Uterus (tissue), 3 donors: ENCODE measurements at regions not wholly inside any gene's neighbourhood (a gene's known extent, or its start where the extent isn't known, plus 50 kb on each side); places are given as distances from the start of the nearest gene placed in this dataset.

Experiments
- DNase-seq, 2 donors: peaks; one replicate each; pipeline ENCODE4 v3.0.0-alpha.2; 2019 to 2020
- H3K27ac ChIP-seq, 2 donors: fragments of 200-600 bp; sonication (generic); 1 replicate in 1 of 2; 2 replicates in 1 of 2; pipeline ENCODE4 v1.5.1; 2016 to 2018
- H3K27me3 ChIP-seq, 2 donors: fragments of 200-600 bp; sonication (generic); one replicate each; pipeline ENCODE4 v1.5.1; 2018 to 2019; ENCODE audit warnings: control low read depth in 1 of 2
- H3K36me3 ChIP-seq, 2 donors: fragments of 200-600 bp; sonication (generic); one replicate each; pipeline ENCODE4 v1.5.1; 2019; ENCODE audit warnings: control low read depth in 1 of 2
- H3K4me1 ChIP-seq, 2 donors: fragments of 200-600 bp; sonication (generic); one replicate each; pipeline ENCODE4 v1.5.1; 2018 to 2019; ENCODE audit warnings: control low read depth in 1 of 2
- H3K4me3 ChIP-seq, 2 donors: fragments of 200-600 bp; sonication (generic); 1 replicate in 1 of 2; 2 replicates in 1 of 2; pipeline ENCODE4 v1.5.1; 2018 to 2019; ENCODE audit warnings: mild to moderate bottlenecking in 1 of 2
- H3K9me3 ChIP-seq, 2 donors: fragments of 200-600 bp; sonication (generic); one replicate each; pipeline ENCODE4 v1.5.1; 2019; ENCODE audit warnings: control low read depth in 1 of 2
- POLR2A ChIP-seq, 2 donors: fragments of 450-650 bp; IDR thresholded peaks; one replicate each; pipeline ENCODE4 v1.6.1; 2016; ENCODE audit warnings: antibody characterized with exemption in 2 of 2, mild to moderate bottlenecking in 1 of 2, moderate library complexity in 1 of 2
- intact Hi-C: fragments of 100-400 bp; cut with DNase I; formaldehyde crosslinking; loops from one replicate; pipeline ENCODE4 v1.15.1; 2023; ENCODE audit warnings: low total_unique reads
- TF ChIP-seq, protein P1 (sequence below), 4 experiments: fragments of 200-600 bp in 2 of 4; fragments of 450-650 bp in 2 of 4; sonication (generic) in 2 of 4; IDR thresholded peaks; one replicate each; pipeline ENCODE4 v1.5.1; 2016 to 2019; ENCODE audit warnings: antibody characterized with exemption in 4 of 4, mild to moderate bottlenecking in 2 of 4, moderate library complexity in 1 of 4
- donor health status: DM: yes; HTN: yes; CAD: no.

DNA sequence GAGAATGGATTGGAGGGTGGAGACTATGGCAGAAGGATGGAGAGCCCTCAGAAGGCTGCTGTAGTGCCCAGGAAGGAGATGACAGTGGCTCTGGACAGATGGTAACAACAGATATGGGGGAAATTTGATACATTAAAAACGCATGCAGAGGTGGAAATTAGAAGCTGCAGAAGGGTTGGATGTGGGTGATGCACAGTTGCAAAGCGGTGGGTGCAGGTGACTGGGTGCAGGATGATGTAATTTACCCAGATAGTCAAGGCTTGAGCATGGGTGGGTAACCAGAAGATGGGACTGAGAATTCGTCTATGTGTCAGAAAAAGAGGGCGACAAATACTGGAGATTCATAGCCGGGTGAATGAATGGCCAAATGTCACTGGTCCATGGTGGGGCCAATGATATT, 570.3 kb downstream of the MN1 start:
- Histone ChIP-seq H3K36me3 (no peaks in the 10 kb centered on the region), H3K9me3 (no peaks in the 10 kb centered on the region), H3K27me3 (no peaks in the 10 kb centered on the region), H3K4me1 (no peaks in the 10 kb centered on the region), H3K27ac (no peak overlapping the region), H3K4me3 (no peak overlapping the region)
- TF ChIP-seq POLR2A (IDR thresholded peaks at IDR 0.05), result no peak
- TF ChIP-seq, protein P1, sequence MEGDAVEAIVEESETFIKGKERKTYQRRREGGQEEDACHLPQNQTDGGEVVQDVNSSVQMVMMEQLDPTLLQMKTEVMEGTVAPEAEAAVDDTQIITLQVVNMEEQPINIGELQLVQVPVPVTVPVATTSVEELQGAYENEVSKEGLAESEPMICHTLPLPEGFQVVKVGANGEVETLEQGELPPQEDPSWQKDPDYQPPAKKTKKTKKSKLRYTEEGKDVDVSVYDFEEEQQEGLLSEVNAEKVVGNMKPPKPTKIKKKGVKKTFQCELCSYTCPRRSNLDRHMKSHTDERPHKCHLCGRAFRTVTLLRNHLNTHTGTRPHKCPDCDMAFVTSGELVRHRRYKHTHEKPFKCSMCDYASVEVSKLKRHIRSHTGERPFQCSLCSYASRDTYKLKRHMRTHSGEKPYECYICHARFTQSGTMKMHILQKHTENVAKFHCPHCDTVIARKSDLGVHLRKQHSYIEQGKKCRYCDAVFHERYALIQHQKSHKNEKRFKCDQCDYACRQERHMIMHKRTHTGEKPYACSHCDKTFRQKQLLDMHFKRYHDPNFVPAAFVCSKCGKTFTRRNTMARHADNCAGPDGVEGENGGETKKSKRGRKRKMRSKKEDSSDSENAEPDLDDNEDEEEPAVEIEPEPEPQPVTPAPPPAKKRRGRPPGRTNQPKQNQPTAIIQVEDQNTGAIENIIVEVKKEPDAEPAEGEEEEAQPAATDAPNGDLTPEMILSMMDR (IDR thresholded peaks at IDR 0.05), result no peak
- DNase-seq, result no peak
- intact Hi-C loops, result no loop called here

DNA sequence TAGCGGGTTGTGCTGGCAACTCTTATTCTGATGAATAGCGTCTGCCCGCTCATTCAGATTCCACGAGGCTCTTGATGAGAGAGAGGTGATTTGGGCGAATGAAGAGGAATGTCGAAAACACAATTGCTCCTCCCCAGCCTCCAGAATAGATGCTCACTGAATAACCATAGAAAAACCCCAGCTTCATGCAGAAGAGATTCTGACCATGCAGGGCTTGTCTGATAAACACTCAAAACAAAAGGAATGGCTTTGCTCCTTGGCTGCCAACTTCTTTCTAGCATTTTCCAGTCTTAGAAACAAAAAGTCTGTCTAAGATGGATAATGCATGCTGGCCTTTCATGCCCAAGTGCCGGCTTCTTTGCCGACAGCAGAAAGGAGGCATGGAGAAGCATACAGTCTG, 569.5 kb downstream of the MN1 start:
- intact Hi-C loops, result no loop called here
- no peak for TF ChIP-seq POLR2A (IDR thresholded peaks at IDR 0.05)
- Histone ChIP-seq H3K4me3 (no peak overlapping the region), H3K9me3 (no peaks in the 10 kb centered on the region), H3K27ac (no peak overlapping the region), H3K36me3 (no peaks in the 10 kb centered on the region), H3K4me1 (no peaks in the 10 kb centered on the region), H3K27me3 (no peaks in the 10 kb centered on the region)
- DNase-seq, result no peak

DNA sequence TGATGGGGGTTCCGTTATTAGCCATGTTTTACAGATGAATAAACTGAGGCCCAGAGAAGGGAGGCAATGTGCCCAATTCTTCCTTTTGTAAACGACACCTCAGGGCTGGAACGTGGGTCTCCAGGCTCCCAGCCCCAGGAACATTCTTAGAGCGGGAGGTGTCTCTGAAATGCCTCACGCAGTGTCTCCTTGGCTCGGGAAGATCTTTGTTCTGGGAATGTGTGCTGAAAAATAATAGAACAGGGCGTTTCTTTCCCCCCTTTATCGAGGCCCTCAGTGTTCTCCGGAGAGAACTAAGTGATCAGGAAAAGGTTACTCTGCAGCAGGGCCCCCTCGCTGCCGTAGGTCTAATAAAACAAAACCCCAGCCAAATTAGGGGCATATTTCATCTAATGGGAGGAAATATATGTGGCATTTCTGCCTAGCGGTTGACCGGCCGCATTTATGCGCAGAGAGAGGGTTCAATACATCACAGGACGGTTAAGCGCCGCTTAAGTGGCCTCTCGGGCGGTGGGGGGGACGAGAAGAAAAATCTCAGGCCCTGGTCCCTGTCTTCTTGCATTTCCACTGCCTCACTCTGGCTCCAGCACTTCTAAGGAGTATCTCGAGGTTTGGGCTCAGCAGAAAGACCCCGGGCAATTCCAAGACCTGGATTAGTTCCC, 564.3 kb downstream of the MN1 start:
- H3K4me3 ChIP-seq, result no peak overlapping the region
- H3K36me3 ChIP-seq, result no peaks in the 10 kb centered on the region
- TF ChIP-seq, protein P1 (IDR thresholded peaks at IDR 0.05), result no peak
- no peak for TF ChIP-seq POLR2A (IDR thresholded peaks at IDR 0.05)
- H3K9me3 ChIP-seq, result no peaks in the 10 kb centered on the region
- H3K4me1 ChIP-seq, result peaks cover 0 to 3% of the 10 kb centered on the region in 2 donors
- no peaks in the 10 kb centered on the region for H3K27me3 ChIP-seq
- H3K27ac ChIP-seq, result no peak overlapping the region
- intact Hi-C loops, result no loop called here
- DNase-seq, result no peak

DNA sequence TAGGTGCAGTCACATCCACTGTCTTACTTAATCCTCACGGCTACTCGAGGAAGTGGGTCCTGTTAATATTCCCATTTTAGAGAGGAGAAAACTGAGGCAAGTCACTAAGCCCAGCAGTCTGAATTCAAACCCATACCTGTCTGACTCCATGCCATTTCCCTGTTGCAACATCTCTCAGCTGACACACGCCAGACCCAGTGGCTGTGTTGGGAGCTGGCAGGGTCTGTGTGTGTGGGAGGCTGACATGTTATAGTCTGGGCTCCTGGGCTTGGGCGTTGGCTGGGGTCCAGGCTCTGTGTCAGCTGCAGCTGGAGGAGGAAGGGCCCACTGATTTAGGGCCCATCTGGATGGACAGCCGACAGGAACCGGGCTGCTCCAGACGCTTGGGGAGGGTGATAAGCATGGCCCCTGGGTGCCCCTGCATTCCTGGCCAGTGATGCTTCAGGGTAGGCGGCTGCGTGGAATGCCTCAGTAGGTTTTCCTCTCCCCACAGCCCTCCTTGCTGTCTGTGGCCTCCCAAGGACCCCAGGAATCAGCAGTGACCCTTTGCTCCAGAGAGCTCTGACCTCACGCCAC, 562.5 kb downstream of the MN1 start:
- intact Hi-C loops, result no loop called here
- Histone ChIP-seq H3K4me3 (no peak overlapping the region), H3K36me3 (no peaks in the 10 kb centered on the region), H3K27me3 (no peaks in the 10 kb centered on the region), H3K9me3 (no peaks in the 10 kb centered on the region), H3K27ac (peak overlapping the region; percentile 22 to 47), H3K4me1 (peaks cover 0 to 3% of the 10 kb centered on the region in 2 donors)
- peak; percentile 88 to 94 for DNase-seq
- TF ChIP-seq POLR2A (IDR thresholded peaks at IDR 0.05), result no peak
- TF ChIP-seq, protein P1 (IDR thresholded peaks at IDR 0.05), result no peak

DNA sequence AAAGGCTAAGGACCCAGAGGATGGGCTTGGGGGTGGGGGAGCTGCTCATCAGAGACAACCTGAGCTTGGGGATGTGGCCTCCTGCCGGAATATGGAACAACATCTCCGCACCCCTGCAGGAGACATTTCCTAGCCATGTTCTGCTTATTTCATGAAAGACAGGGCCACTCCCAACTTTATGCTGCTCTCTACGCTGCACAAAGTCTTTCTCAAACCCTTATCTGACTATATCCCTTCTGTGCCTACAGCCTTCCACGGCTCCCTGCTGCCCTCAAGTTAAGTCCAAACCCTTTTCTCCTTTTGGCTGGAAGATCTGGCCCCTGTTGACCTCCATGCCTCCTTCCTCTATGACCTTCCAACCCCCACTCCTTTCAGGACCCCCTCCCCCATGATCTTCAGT, 562.0 kb downstream of the MN1 start:
- H3K4me3 ChIP-seq, result no peak overlapping the region
- DNase-seq, result no peak
- H3K36me3 ChIP-seq, result no peaks in the 10 kb centered on the region
- H3K27me3 ChIP-seq, result no peaks in the 10 kb centered on the region
- H3K4me1 ChIP-seq, result peaks cover 0 to 3% of the 10 kb centered on the region in 2 donors
- no peaks in the 10 kb centered on the region for H3K9me3 ChIP-seq
- TF ChIP-seq, protein P1 (IDR thresholded peaks at IDR 0.05), result no peak
- peak overlapping the region; percentile 22 to 47 for H3K27ac ChIP-seq
- intact Hi-C loops, result no loop called here
